Activated CD4-positive, alpha-beta T cell treated with anti-CD3 and anti-CD28 coated beads, Interleukin-2, amount 10 ng/mL, durations not matched to agents 24 days and 14 days (primary cell): ENCODE measurements at regions not wholly inside any gene's neighbourhood (a gene's known extent, or its start where the extent isn't known, plus 50 kb on each side); places are given as distances from the start of the nearest gene placed in this dataset.
"Not testable (repeated sequence)": the region's sequence is repeated elsewhere in the genome, so short reads cannot be mapped to it uniquely, and the experiment has no call there.

Experiments used
- DNase-seq: peaks from one replicate; pipeline ENCODE4 v3.0.0; 2022
- H3K27ac Mint-ChIP-seq: one replicate; pipeline ENCODE4 v1.8.0; 2022; ENCODE audit warnings: mild to moderate bottlenecking, mixed read lengths
- H3K27me3 Mint-ChIP-seq: one replicate; pipeline ENCODE4 v1.8.0; 2022; ENCODE audit warnings: mixed read lengths
- H3K36me3 Mint-ChIP-seq: one replicate; pipeline ENCODE4 v1.8.0; 2022; ENCODE audit warnings: low read depth, mild to moderate bottlenecking, mixed read lengths
- H3K4me1 Mint-ChIP-seq: one replicate; pipeline ENCODE4 v1.8.0; 2021; ENCODE audit warnings: mixed read lengths
- H3K4me3 Mint-ChIP-seq: one replicate; pipeline ENCODE4 v1.8.0; 2022; ENCODE audit warnings: mild to moderate bottlenecking, moderate library complexity, mixed read lengths
- H3K9me3 Mint-ChIP-seq: one replicate; pipeline ENCODE4 v1.8.0; 2021; ENCODE audit warnings: mixed read lengths
- intact Hi-C: fragments of 100-400 bp; cut with micrococcal nuclease; formaldehyde crosslinking; loops from one replicate; pipeline ENCODE4 v1.15.1; 2023

GRCh38 chr3:139263798-139264197 is 80.0 kb upstream of the MRPS22 start:
- DNase-seq = no peak
- H3K36me3 Mint-ChIP-seq = no peaks in the 10 kb centered on the region
- H3K27me3 Mint-ChIP-seq = peaks cover 4% of the 10 kb centered on the region
- no peaks in the 10 kb centered on the region for H3K4me1 Mint-ChIP-seq
- no peaks in the 10 kb centered on the region for H3K9me3 Mint-ChIP-seq
- intact Hi-C loops = no loop called here
- no peak overlapping the region for H3K4me3 Mint-ChIP-seq
- H3K27ac Mint-ChIP-seq = no peak overlapping the region

- no peak for DNase-seq
- Mint-ChIP-seq H3K27ac (no peak overlapping the region), H3K9me3 (no peaks in the 10 kb centered on the region), H3K36me3 (no peaks in the 10 kb centered on the region), H3K4me3 (no peak overlapping the region), H3K27me3 (peaks cover 4% of the 10 kb centered on the region), H3K4me1 (no peaks in the 10 kb centered on the region)
- intact Hi-C loops = no loop called here
Measured at GRCh38 chr3:139264375-139264774, 79.4 kb upstream of the MRPS22 start.

GRCh38 chr3:139265131-139266016 is 78.4 kb upstream of the MRPS22 start:
- Mint-ChIP-seq H3K9me3 (no peaks in the 10 kb centered on the region), H3K4me3 (no peak overlapping the region), H3K36me3 (no peaks in the 10 kb centered on the region), H3K27ac (no peak overlapping the region), H3K4me1 (no peaks in the 10 kb centered on the region), H3K27me3 (peaks cover 3% of the 10 kb centered on the region)
- DNase-seq = no peak
- intact Hi-C loops = no loop called here

GRCh38 chr3:139267300-139268246 is 76.2 kb upstream of the MRPS22 start:
- Mint-ChIP-seq H3K27me3 (no peaks in the 10 kb centered on the region), H3K4me1 (no peaks in the 10 kb centered on the region)

GRCh38 chr3:139269984-139270383 is 73.8 kb upstream of the MRPS22 start:
- Mint-ChIP-seq H3K9me3 (no peaks in the 10 kb centered on the region), H3K4me3 (no peak overlapping the region), H3K4me1 (no peaks in the 10 kb centered on the region), H3K27ac (no peak overlapping the region), H3K36me3 (no peaks in the 10 kb centered on the region), H3K27me3 (no peaks in the 10 kb centered on the region)
- intact Hi-C loops = no loop called here
- no peak for DNase-seq

More at GRCh38 chr3:139267300-139268246, 76.2 kb upstream of the MRPS22 start:
- Mint-ChIP-seq H3K4me3 (no peak overlapping the region), H3K27ac (no peak overlapping the region), H3K36me3 (no peaks in the 10 kb centered on the region), H3K9me3 (no peaks in the 10 kb centered on the region)
- intact Hi-C loops = no loop called here
- no peak for DNase-seq

- H3K4me1 Mint-ChIP-seq, DNase-seq, intact Hi-C loops, H3K27ac Mint-ChIP-seq, H3K4me3 Mint-ChIP-seq, H3K9me3 Mint-ChIP-seq, H3K36me3 Mint-ChIP-seq, H3K27me3 Mint-ChIP-seq: not testable (repeated sequence)
Measured at GRCh38 chr3:139270652-139271051, 73.2 kb upstream of the MRPS22 start.

- intact Hi-C loops = no loop called here
- Mint-ChIP-seq H3K9me3 (no peaks in the 10 kb centered on the region), H3K36me3 (no peaks in the 10 kb centered on the region), H3K4me3 (no peak overlapping the region), H3K27me3 (peaks cover 4% of the 10 kb centered on the region), H3K27ac (no peak overlapping the region), H3K4me1 (no peaks in the 10 kb centered on the region)
- no peak for DNase-seq
Measured at GRCh38 chr3:139280027-139280671, 63.7 kb upstream of the MRPS22 start.

- peaks cover 3% of the 10 kb centered on the region for H3K27me3 Mint-ChIP-seq
- no peaks in the 10 kb centered on the region for H3K36me3 Mint-ChIP-seq
- no peaks in the 10 kb centered on the region for H3K4me1 Mint-ChIP-seq
- no peak overlapping the region for H3K27ac Mint-ChIP-seq
- DNase-seq = no peak
- no peaks in the 10 kb centered on the region for H3K9me3 Mint-ChIP-seq
- H3K4me3 Mint-ChIP-seq = no peak overlapping the region
- intact Hi-C loops = no loop called here
Measured at GRCh38 chr3:139281096-139281495, 62.7 kb upstream of the MRPS22 start.

GRCh38 chr3:139281522-139282196 is 62.2 kb upstream of the MRPS22 start:
- intact Hi-C loops = no loop called here
- H3K4me1 Mint-ChIP-seq = no peaks in the 10 kb centered on the region
- no peaks in the 10 kb centered on the region for H3K9me3 Mint-ChIP-seq
- H3K36me3 Mint-ChIP-seq = no peaks in the 10 kb centered on the region
- no peak overlapping the region for H3K4me3 Mint-ChIP-seq
- no peak for DNase-seq
- peaks cover 3% of the 10 kb centered on the region for H3K27me3 Mint-ChIP-seq
- no peak overlapping the region for H3K27ac Mint-ChIP-seq

- no peak for DNase-seq
- H3K9me3 Mint-ChIP-seq = no peaks in the 10 kb centered on the region
- no peaks in the 10 kb centered on the region for H3K27me3 Mint-ChIP-seq
- H3K36me3 Mint-ChIP-seq = no peaks in the 10 kb centered on the region
- H3K27ac Mint-ChIP-seq = no peak overlapping the region
- no peak overlapping the region for H3K4me3 Mint-ChIP-seq
- intact Hi-C loops = no loop called here
- H3K4me1 Mint-ChIP-seq = no peaks in the 10 kb centered on the region
Measured at GRCh38 chr3:139283301-139283700, 60.5 kb upstream of the MRPS22 start.

GRCh38 chr3:139284221-139284620 is 59.6 kb upstream of the MRPS22 start:
- H3K4me3 Mint-ChIP-seq = no peak overlapping the region
- H3K36me3 Mint-ChIP-seq = no peaks in the 10 kb centered on the region
- H3K27ac Mint-ChIP-seq = no peak overlapping the region
- no peaks in the 10 kb centered on the region for H3K27me3 Mint-ChIP-seq
- no peak for DNase-seq
- intact Hi-C loops = no loop called here
- no peaks in the 10 kb centered on the region for H3K9me3 Mint-ChIP-seq
- H3K4me1 Mint-ChIP-seq = no peaks in the 10 kb centered on the region

GRCh38 chr3:139285691-139286090 is 58.1 kb upstream of the MRPS22 start:
- Mint-ChIP-seq H3K27me3 (no peaks in the 10 kb centered on the region), H3K27ac (no peak overlapping the region), H3K9me3 (no peaks in the 10 kb centered on the region), H3K4me1 (no peaks in the 10 kb centered on the region), H3K4me3 (no peak overlapping the region), H3K36me3 (no peaks in the 10 kb centered on the region)
- no peak for DNase-seq
- intact Hi-C loops = no loop called here

- intact Hi-C loops = no loop called here
- H3K4me3 Mint-ChIP-seq = no peak overlapping the region
- no peaks in the 10 kb centered on the region for H3K9me3 Mint-ChIP-seq
- DNase-seq = no peak
- no peaks in the 10 kb centered on the region for H3K36me3 Mint-ChIP-seq
- no peaks in the 10 kb centered on the region for H3K4me1 Mint-ChIP-seq
- no peak overlapping the region for H3K27ac Mint-ChIP-seq
- no peaks in the 10 kb centered on the region for H3K27me3 Mint-ChIP-seq
Measured at GRCh38 chr3:139286241-139286640, 57.6 kb upstream of the MRPS22 start.
